ENCODE measurements at regions not wholly inside any gene's neighbourhood (a gene's known extent, or its start where the extent isn't known, plus 50 kb on each side); places are given as distances from the start of the nearest gene placed in this dataset.

- no peak overlapping the region for H3K4me3 ChIP-seq
- no peak for DNase-seq (ENCODE audit: low spot score)
- TF ChIP-seq CTCF (IDR thresholded peaks at IDR 0.05): no peak
- no peak overlapping the region for H3K27ac ChIP-seq
Measured at GRCh38 chr5:106134549-106134948, 1536.2 kb downstream of the EFNA5 start.

DNA sequence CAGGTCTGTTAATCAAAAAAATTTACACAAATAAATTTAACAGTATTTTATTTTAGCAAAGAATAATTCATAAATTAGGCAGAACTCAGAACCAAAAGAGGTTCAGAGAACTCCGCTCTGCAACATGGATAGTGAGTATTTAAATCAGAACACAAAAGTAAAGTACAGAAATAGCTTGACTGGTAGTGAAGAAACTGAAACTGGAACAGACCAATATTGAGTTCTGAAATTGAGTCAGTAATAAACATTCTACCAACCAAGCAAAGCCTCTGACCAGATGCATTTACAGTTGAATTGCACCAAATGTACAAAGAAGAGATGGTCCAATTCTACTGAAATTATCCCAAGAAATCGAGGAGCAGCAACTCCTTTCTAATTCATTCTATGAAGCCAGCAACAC is 1542.8 kb downstream of the EFNA5 start:
- Histone ChIP-seq H3K27ac (no peak overlapping the region), H3K4me3 (no peak overlapping the region)
- TF ChIP-seq CTCF (IDR thresholded peaks at IDR 0.05): no peak
- DNase-seq (ENCODE audit: low spot score): no peak

GRCh38 chr5:106127341-106127781 is 1543.4 kb downstream of the EFNA5 start:
- no peak for DNase-seq (ENCODE audit: low spot score)
- Histone ChIP-seq H3K4me3 (no peak overlapping the region), H3K27ac (no peak overlapping the region)
- TF ChIP-seq CTCF (IDR thresholded peaks at IDR 0.05): no peak

DNA sequence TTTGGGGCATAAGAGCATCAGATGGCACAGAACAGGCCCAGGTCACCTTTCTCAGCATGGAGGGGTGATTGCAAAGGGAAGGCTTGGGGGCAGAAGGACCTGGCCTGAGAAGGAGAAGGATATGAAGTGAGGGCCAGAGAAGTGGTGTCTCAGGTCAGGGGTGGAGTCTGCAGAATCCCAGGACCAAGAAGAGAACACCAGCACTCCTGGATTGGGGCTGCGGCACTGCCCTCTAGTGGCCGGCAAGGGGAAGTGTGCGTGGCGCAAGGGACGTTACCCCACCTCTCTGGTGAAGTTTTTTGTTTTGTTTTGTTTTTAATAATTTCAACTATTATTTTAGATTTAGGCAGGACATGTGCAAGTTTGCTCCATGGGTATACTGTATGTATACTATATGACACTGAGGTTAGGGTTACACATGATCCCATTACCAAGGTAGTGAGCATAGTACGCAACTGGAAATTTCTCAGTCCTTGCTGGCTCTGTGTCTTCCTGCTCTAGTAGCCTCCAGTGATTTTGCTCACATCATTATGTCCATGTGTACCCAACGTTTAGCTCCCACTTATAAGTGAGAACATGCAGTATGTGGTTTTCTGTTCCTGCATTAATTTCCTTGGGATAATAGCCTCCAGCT is 1548.6 kb downstream of the EFNA5 start:
- TF ChIP-seq CTCF (IDR thresholded peaks at IDR 0.05): no peak
- no peak overlapping the region for H3K4me3 ChIP-seq
- no peak for DNase-seq (ENCODE audit: low spot score)
- H3K27ac ChIP-seq: no peak overlapping the region

DNA sequence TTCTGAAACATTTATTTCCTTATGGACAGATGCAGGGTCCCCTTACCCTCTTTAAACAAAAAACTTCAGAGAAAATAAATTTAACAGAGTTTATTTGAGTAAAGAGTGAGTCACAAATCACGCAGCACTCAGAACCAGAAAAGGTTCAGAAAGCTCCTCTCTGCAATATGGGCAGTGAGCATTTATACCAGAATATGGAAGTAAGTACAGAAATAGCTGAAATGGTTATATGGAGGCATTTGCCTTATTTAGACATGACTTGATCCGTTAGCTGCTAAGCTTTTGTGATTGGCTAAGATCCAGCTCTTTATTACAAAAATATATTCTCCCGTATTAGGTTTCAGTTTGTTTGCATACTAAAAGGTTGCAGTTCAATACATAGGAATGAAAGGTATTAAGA is 1554.1 kb downstream of the EFNA5 start:
- no peak for TF ChIP-seq CTCF (IDR thresholded peaks at IDR 0.05)
- no peak for DNase-seq (ENCODE audit: low spot score)
- no peak overlapping the region for H3K27ac ChIP-seq
- no peak overlapping the region for H3K4me3 ChIP-seq

GRCh38 chr5:106113922-106114321 is 1556.8 kb downstream of the EFNA5 start:
- H3K27ac ChIP-seq: no peak overlapping the region
- no peak for DNase-seq (ENCODE audit: low spot score)
- no peak overlapping the region for H3K4me3 ChIP-seq
- no peak for TF ChIP-seq CTCF (IDR thresholded peaks at IDR 0.05)

GRCh38 chr5:106106384-106106783 is 1564.4 kb downstream of the EFNA5 start:
- no peak for TF ChIP-seq CTCF (IDR thresholded peaks at IDR 0.05)
- DNase-seq (ENCODE audit: low spot score): no peak
- H3K4me3 ChIP-seq: peak overlapping the region; percentile 1
- no peak overlapping the region for H3K27ac ChIP-seq
